ENCODE measurements at regions not wholly inside any gene's neighbourhood (a gene's known extent, or its start where the extent isn't known, plus 50 kb on each side); places are given as distances from the start of the nearest gene placed in this dataset.

GRCh38 chr2:195017890-195018289, 639.1 kb upstream of the SLC39A10 start:
- no peaks in the 10 kb centered on the region for H3K4me1 Mint-ChIP-seq (ENCODE audit: unreplicated experiment)
- no peak for DNase-seq (ENCODE audit: extremely low spot score, unreplicated experiment)
- H3K9me3 Mint-ChIP-seq (ENCODE audit: unreplicated experiment), result no peaks in the 10 kb centered on the region
- H3K4me3 Mint-ChIP-seq (ENCODE audit: unreplicated experiment), result no peak overlapping the region
- peaks cover 3% of the 10 kb centered on the region for H3K27me3 Mint-ChIP-seq (ENCODE audit: unreplicated experiment)
- no peak overlapping the region for H3K27ac Mint-ChIP-seq (ENCODE audit: unreplicated experiment)
- no peaks in the 10 kb centered on the region for H3K36me3 Mint-ChIP-seq (ENCODE audit: unreplicated experiment)
- no peak for TF ChIP-seq CTCF (IDR thresholded peaks at IDR 0.05)

GRCh38 chr2:195016841-195017240, 640.2 kb upstream of the SLC39A10 start:
- Mint-ChIP-seq H3K9me3 (ENCODE audit: unreplicated experiment) (no peaks in the 10 kb centered on the region), H3K27ac (ENCODE audit: unreplicated experiment) (no peak overlapping the region), H3K4me3 (ENCODE audit: unreplicated experiment) (no peak overlapping the region), H3K36me3 (ENCODE audit: unreplicated experiment) (no peaks in the 10 kb centered on the region), H3K27me3 (ENCODE audit: unreplicated experiment) (peaks cover 3% of the 10 kb centered on the region), H3K4me1 (ENCODE audit: unreplicated experiment) (no peaks in the 10 kb centered on the region)
- TF ChIP-seq CTCF (IDR thresholded peaks at IDR 0.05), result no peak
- no peak for DNase-seq (ENCODE audit: extremely low spot score, unreplicated experiment)

- Mint-ChIP-seq H3K4me3 (ENCODE audit: unreplicated experiment) (no peak overlapping the region), H3K27me3 (ENCODE audit: unreplicated experiment) (peaks cover 6% of the 10 kb centered on the region), H3K9me3 (ENCODE audit: unreplicated experiment) (no peaks in the 10 kb centered on the region), H3K4me1 (ENCODE audit: unreplicated experiment) (no peaks in the 10 kb centered on the region), H3K36me3 (ENCODE audit: unreplicated experiment) (no peaks in the 10 kb centered on the region), H3K27ac (ENCODE audit: unreplicated experiment) (no peak overlapping the region)
- TF ChIP-seq CTCF (IDR thresholded peaks at IDR 0.05), result no peak
- DNase-seq (ENCODE audit: extremely low spot score, unreplicated experiment), result no peak
Measured at GRCh38 chr2:195009202-195009601, 647.8 kb upstream of the SLC39A10 start.

- Mint-ChIP-seq H3K4me3 (ENCODE audit: unreplicated experiment) (no peak overlapping the region), H3K9me3 (ENCODE audit: unreplicated experiment) (no peaks in the 10 kb centered on the region), H3K4me1 (ENCODE audit: unreplicated experiment) (no peaks in the 10 kb centered on the region), H3K36me3 (ENCODE audit: unreplicated experiment) (no peaks in the 10 kb centered on the region), H3K27ac (ENCODE audit: unreplicated experiment) (no peak overlapping the region), H3K27me3 (ENCODE audit: unreplicated experiment) (peaks cover 6% of the 10 kb centered on the region)
- no peak for DNase-seq (ENCODE audit: extremely low spot score, unreplicated experiment)
- no peak for TF ChIP-seq CTCF (IDR thresholded peaks at IDR 0.05)
Measured at GRCh38 chr2:195006856-195007255, 650.2 kb upstream of the SLC39A10 start.

DNA sequence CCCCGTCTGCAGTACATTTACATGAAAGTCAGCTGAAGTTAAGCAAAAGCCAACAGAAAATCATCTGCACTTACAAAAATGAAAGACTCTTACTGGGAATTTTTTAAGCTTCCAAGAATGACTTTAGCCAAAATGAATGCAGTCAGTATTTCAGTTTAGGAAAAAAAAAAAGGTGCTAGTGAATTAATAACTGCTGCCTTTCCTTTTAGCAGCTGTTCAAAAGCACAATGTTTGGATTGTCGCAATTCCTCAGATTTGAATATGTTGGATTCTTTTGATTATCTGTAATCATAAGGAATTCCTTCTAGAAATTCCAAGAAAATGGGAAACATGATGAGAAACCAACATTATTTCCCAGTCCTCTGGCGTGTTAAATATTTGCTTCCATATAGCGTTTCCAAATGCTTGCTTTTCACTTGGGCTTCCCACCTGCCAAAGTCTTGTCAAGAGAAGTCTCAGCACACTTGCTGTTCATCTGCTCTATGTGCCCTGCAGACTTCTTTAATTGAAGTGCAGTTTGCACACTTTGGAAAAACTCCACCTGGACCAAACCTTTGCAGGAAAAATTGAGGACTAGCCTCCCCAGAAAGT, 653.0 kb upstream of the SLC39A10 start:
- Mint-ChIP-seq H3K9me3 (ENCODE audit: unreplicated experiment) (no peaks in the 10 kb centered on the region), H3K27ac (ENCODE audit: unreplicated experiment) (no peak overlapping the region), H3K27me3 (ENCODE audit: unreplicated experiment) (peaks cover 6% of the 10 kb centered on the region), H3K36me3 (ENCODE audit: unreplicated experiment) (no peaks in the 10 kb centered on the region), H3K4me3 (ENCODE audit: unreplicated experiment) (no peak overlapping the region), H3K4me1 (ENCODE audit: unreplicated experiment) (no peaks in the 10 kb centered on the region)
- no peak for TF ChIP-seq CTCF (IDR thresholded peaks at IDR 0.05)
- DNase-seq (ENCODE audit: extremely low spot score, unreplicated experiment), result no peak

All from osteocyte (in vitro differentiated cells).